Vagina (tissue), 2 donors: ENCODE measurements at regions not wholly inside any gene's neighbourhood (a gene's known extent, or its start where the extent isn't known, plus 50 kb on each side); places are given as distances from the start of the nearest gene placed in this dataset.

Source experiments
- POLR2A ChIP-seq, 2 donors: fragments of 450-650 bp; IDR thresholded peaks; one replicate each; pipeline ENCODE4 v1.6.1; 2017; ENCODE audit warnings: antibody characterized with exemption in 2 of 2, mild to moderate bottlenecking in 2 of 2, moderate library complexity in 2 of 2
- POLR2AphosphoS5 ChIP-seq, 2 donors: sonication (generic); formaldehyde crosslinking; IDR thresholded peaks; one replicate each; pipeline ENCODE4 v1.9.0; 2017; ENCODE audit warnings: antibody characterized with exemption in 2 of 2, mild to moderate bottlenecking in 2 of 2, low read depth in 1 of 2; ENCODE audit not compliant: insufficient read depth in 1 of 2
- TF ChIP-seq, protein P1 (sequence below), 3 experiments: fragments of 450-650 bp in 2 of 3; fragments of 200-600 bp in 1 of 3; sonication (generic) in 1 of 3; IDR thresholded peaks; one replicate each; pipeline ENCODE4 v1.5.1; 2017 to 2019; ENCODE audit warnings: antibody characterized with exemption in 3 of 3, mild to moderate bottlenecking in 2 of 3, moderate library complexity in 2 of 3

DNA sequence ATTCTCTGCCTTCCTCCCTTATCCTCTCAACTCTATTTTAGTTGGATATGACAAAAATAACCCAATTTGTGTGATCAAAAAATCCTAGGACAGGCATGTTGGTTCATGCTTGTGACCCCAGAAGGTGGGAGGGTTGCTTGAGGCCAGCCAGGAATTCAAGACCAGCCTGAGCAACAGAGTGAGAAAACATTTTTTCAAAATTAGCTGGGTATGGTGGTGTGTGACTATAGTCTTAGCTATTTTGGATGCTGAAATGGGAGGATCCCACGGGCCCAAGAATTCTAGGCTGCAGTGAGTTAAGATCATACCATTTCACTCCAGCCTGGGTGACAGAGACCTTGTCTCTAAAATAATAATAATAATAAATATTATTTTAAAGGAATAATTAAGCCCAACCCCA, 1383.1 kb upstream of the ADGRL2 start:
- TF ChIP-seq POLR2A (IDR thresholded peaks at IDR 0.05) (no peak), POLR2AphosphoS5 (IDR thresholded peaks at IDR 0.05; ENCODE audit: insufficient read depth in 1 of 2, low read depth in 1 of 2) (no peak)
- TF ChIP-seq, protein P1, sequence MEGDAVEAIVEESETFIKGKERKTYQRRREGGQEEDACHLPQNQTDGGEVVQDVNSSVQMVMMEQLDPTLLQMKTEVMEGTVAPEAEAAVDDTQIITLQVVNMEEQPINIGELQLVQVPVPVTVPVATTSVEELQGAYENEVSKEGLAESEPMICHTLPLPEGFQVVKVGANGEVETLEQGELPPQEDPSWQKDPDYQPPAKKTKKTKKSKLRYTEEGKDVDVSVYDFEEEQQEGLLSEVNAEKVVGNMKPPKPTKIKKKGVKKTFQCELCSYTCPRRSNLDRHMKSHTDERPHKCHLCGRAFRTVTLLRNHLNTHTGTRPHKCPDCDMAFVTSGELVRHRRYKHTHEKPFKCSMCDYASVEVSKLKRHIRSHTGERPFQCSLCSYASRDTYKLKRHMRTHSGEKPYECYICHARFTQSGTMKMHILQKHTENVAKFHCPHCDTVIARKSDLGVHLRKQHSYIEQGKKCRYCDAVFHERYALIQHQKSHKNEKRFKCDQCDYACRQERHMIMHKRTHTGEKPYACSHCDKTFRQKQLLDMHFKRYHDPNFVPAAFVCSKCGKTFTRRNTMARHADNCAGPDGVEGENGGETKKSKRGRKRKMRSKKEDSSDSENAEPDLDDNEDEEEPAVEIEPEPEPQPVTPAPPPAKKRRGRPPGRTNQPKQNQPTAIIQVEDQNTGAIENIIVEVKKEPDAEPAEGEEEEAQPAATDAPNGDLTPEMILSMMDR (IDR thresholded peaks at IDR 0.05) = no peak
